ENCODE measurements at regions not wholly inside any gene's neighbourhood (a gene's known extent, or its start where the extent isn't known, plus 50 kb on each side); places are given as distances from the start of the nearest gene placed in this dataset.

- no peak for TF ChIP-seq ZNF133 (tag by site-specific recombination; IDR thresholded peaks at IDR 0.05)
- TF ChIP-seq CTCF (tag by site-specific recombination; IDR thresholded peaks at IDR 0.05): no peak
- TF ChIP-seq ZNF10 (tag by site-specific recombination; IDR thresholded peaks at IDR 0.05): no peak
- TF ChIP-seq REST (tag by site-specific recombination; IDR thresholded peaks at IDR 0.05): no peak
- no peak for TF ChIP-seq HOXA7 (CRISPR knock-in tag; IDR thresholded peaks at IDR 0.05; ENCODE audit: borderline replicate concordance)
- TF ChIP-seq ZNF24 (tag by site-specific recombination; IDR thresholded peaks at IDR 0.05): no peak
- no peak for TF ChIP-seq ZNF324 (tag by site-specific recombination; IDR thresholded peaks at IDR 0.05)
- no peak for TF ChIP-seq ZBTB49 (tag by site-specific recombination; IDR thresholded peaks at IDR 0.05; ENCODE audit: low read depth)
- TF ChIP-seq ELK4 (IDR thresholded peaks at IDR 0.05; ENCODE audit: borderline replicate concordance, low read depth, low read length): no peak
- TF ChIP-seq ZBTB8A (tag by site-specific recombination; IDR thresholded peaks at IDR 0.05): no peak
- no peak for TF ChIP-seq ZNF549 (tag by site-specific recombination; IDR thresholded peaks at IDR 0.05)
Measured at GRCh38 chr2:198645816-198646215, 811.9 kb downstream of the SATB2 start.
